NCI-H128 (cell line): ENCODE measurements at regions not wholly inside any gene's neighbourhood (a gene's known extent, or its start where the extent isn't known, plus 50 kb on each side); places are given as distances from the start of the nearest gene placed in this dataset.
"Not testable (repeated sequence)": the region's sequence is repeated elsewhere in the genome, so short reads cannot be mapped to it uniquely, and the experiment has no call there.

Source experiments
- DNase-seq: peaks from one replicate; lab custom pipeline; 2025; ENCODE audit not compliant: unreplicated experiment; lab: John Stamatoyannopoulos, UW

- DNase-seq, result no peak
Observed at GRCh38 chr5:101532430-101532829, 629.3 kb upstream of the ST8SIA4 start.

- no peak for DNase-seq
Observed at GRCh38 chr5:101531026-101531425, 627.9 kb upstream of the ST8SIA4 start.

GRCh38 chr5:101529094-101529493 is 626.0 kb upstream of the ST8SIA4 start:
- DNase-seq, result not testable (repeated sequence)

GRCh38 chr5:101520417-101520816 is 617.3 kb upstream of the ST8SIA4 start:
- DNase-seq, result no peak

- no peak for DNase-seq
Observed at GRCh38 chr5:101517795-101518194, 614.7 kb upstream of the ST8SIA4 start.

- DNase-seq, result no peak
Observed at GRCh38 chr5:101515721-101516120, 612.6 kb upstream of the ST8SIA4 start.

- no peak for DNase-seq
Observed at GRCh38 chr5:101505891-101506570, 602.9 kb upstream of the ST8SIA4 start.

- DNase-seq, result no peak
Observed at GRCh38 chr5:101482931-101483330, 579.8 kb upstream of the ST8SIA4 start.

- DNase-seq, result no peak
Observed at GRCh38 chr5:101473483-101473882, 570.4 kb upstream of the ST8SIA4 start.

GRCh38 chr5:101461455-101461854 is 558.4 kb upstream of the ST8SIA4 start:
- no peak for DNase-seq

GRCh38 chr5:101458587-101458986 is 555.5 kb upstream of the ST8SIA4 start:
- DNase-seq, result no peak

- DNase-seq, result no peak
Observed at GRCh38 chr5:101455851-101456250, 552.8 kb upstream of the ST8SIA4 start.

- DNase-seq, result no peak
Observed at GRCh38 chr5:101455048-101455447, 552.0 kb upstream of the ST8SIA4 start.

GRCh38 chr5:101442281-101442680 is 539.2 kb upstream of the ST8SIA4 start:
- DNase-seq, result not testable (repeated sequence)

GRCh38 chr5:101440173-101440572 is 537.1 kb upstream of the ST8SIA4 start:
- no peak for DNase-seq

GRCh38 chr5:101437351-101437750 is 534.3 kb upstream of the ST8SIA4 start:
- DNase-seq, result no peak

- DNase-seq, result no peak
Observed at GRCh38 chr5:101435768-101436167, 532.7 kb upstream of the ST8SIA4 start.

GRCh38 chr5:101431201-101431600 is 528.1 kb upstream of the ST8SIA4 start:
- no peak for DNase-seq

- no peak for DNase-seq
Observed at GRCh38 chr5:101430551-101430950, 527.5 kb upstream of the ST8SIA4 start.

GRCh38 chr5:101429241-101429640 is 526.2 kb upstream of the ST8SIA4 start:
- no peak for DNase-seq

- no peak for DNase-seq
Observed at GRCh38 chr5:101425339-101425859, 522.3 kb upstream of the ST8SIA4 start.

- peak; percentile 25 for DNase-seq
Observed at GRCh38 chr5:101424530-101425175, 521.6 kb upstream of the ST8SIA4 start.

GRCh38 chr5:101418713-101419118 is 515.6 kb upstream of the ST8SIA4 start:
- no peak for DNase-seq
